Kidney (tissue), 13 donors: ENCODE measurements at regions not wholly inside any gene's neighbourhood (a gene's known extent, or its start where the extent isn't known, plus 50 kb on each side); places are given as distances from the start of the nearest gene placed in this dataset.

Experiments
- DNase-seq, 5 donors: peaks; one replicate each; pipeline ENCODE4 v3.0.0-alpha.2; 2013 to 2020
- FAIRE-seq: peaks from 2 replicates; lab custom pipeline; 2012; peaks lifted over from hg19 to GRCh38; lab: Jason Lieb, UNC
- H3K27ac ChIP-seq, 2 donors: one replicate each; pipeline ENCODE4 v1.7.0; 2013; ENCODE audit warnings: low read depth in 2 of 2, low read length in 2 of 2, inconsistent platforms in 1 of 2
- H3K27me3 ChIP-seq: one replicate; pipeline ENCODE4 v1.7.1; 2013; ENCODE audit warnings: low read length, inconsistent platforms; ENCODE audit not compliant: control insufficient read depth, insufficient read depth
- H3K36me3 ChIP-seq, 3 donors: one replicate each; pipeline versions ENCODE4 v1.7.0 to v1.7.1; 2013; ENCODE audit warnings: low read length in 3 of 3, control low read depth in 1 of 3, inconsistent platforms in 1 of 3; ENCODE audit not compliant: insufficient read depth in 3 of 3, control insufficient read depth in 2 of 3
- H3K4me1 ChIP-seq, 3 donors: one replicate each; pipeline versions ENCODE4 v1.7.0 to v1.7.1; 2013; ENCODE audit warnings: low read length in 3 of 3, inconsistent platforms in 1 of 3, low read depth in 1 of 3; ENCODE audit not compliant: control insufficient read depth in 2 of 3, insufficient read depth in 2 of 3
- H3K4me3 ChIP-seq, 3 donors: one replicate each; pipeline versions ENCODE4 v1.7.0 to v1.8.1; 2013; ENCODE audit warnings: low read length in 3 of 3, control low read depth in 1 of 3, inconsistent platforms in 1 of 3
- H3K9ac ChIP-seq, 3 donors: one replicate each; pipeline versions ENCODE4 v1.7.0 to v1.7.1; 2013; ENCODE audit warnings: low read length in 3 of 3, control low read depth in 1 of 3, inconsistent platforms in 1 of 3
- H3K9me3 ChIP-seq, 3 donors: one replicate each; pipeline versions ENCODE4 v1.7.0 to v1.7.1; 2013; ENCODE audit warnings: low read length in 3 of 3, control low read depth in 1 of 3, inconsistent platforms in 1 of 3; ENCODE audit not compliant: control insufficient read depth in 2 of 3, insufficient read depth in 1 of 3
- intact Hi-C: fragments of 100-400 bp; cut with DNase I; formaldehyde crosslinking; loops from one replicate; pipeline ENCODE4 v1.11.1; 2022
- TF ChIP-seq, protein P1 (sequence below): IDR thresholded peaks from 3 replicates; pipeline ENCODE4 v1.5.1; 2012; ENCODE audit warnings: mild to moderate bottlenecking, moderate library complexity, borderline replicate concordance; ENCODE audit not compliant: insufficient read depth; ENCODE audit errors: extremely low read depth
- donor health status: control.
- donor health status: control.
- donor health status: control.
- donor health status: control.
- donor health status: control.
- donor health status: DM: yes; HTN: yes; CAD: no.
- donor health status: Normal renal cell carcinoma (clear cell type).

DNA sequence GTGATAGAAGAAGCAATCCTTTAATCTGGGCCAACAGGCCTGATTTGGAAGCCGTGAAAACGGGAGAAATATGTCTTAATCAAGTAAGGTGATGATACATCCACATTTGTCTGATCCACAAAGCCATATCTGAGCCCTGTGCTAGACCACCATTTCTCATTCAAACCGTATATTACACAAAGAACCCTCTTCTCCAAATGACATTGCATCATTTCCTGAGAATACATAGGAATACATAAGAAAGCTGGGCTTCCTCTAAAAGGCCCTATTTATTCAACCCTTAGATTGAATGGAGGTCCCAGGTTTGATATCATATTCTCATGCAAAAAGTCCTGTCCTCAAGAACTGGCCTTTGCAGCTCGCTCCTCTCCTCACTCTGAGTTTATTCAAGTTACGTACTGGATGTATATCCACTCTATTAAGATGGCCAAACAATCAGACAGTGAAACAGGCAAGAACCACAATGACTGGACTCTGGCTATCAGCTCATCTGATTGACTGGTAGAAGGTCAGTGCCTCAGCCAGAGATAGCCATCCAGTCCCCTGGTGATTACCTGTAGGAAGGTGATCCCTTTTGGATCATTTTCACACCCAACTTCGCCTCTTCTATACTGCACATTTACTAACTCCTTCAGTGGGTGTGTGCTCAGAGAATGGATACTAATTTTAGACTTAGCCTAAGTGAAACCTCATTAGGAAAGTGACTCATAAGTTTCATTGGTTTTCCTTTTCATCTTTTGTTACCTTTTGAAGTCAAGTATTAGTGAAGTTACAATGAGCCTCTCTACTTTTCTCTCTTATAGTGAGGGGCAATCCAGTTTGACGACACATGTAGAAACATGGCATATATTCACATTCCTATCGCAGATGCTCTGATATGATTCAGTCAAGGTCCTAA is 167.6 kb upstream of the WWC1 start:
- FAIRE-seq (no peak), DNase-seq (no peak)
- no peaks in the 10 kb centered on the region for H3K9me3 ChIP-seq
- H3K27me3 ChIP-seq: no peaks in the 10 kb centered on the region
- TF ChIP-seq, protein P1, sequence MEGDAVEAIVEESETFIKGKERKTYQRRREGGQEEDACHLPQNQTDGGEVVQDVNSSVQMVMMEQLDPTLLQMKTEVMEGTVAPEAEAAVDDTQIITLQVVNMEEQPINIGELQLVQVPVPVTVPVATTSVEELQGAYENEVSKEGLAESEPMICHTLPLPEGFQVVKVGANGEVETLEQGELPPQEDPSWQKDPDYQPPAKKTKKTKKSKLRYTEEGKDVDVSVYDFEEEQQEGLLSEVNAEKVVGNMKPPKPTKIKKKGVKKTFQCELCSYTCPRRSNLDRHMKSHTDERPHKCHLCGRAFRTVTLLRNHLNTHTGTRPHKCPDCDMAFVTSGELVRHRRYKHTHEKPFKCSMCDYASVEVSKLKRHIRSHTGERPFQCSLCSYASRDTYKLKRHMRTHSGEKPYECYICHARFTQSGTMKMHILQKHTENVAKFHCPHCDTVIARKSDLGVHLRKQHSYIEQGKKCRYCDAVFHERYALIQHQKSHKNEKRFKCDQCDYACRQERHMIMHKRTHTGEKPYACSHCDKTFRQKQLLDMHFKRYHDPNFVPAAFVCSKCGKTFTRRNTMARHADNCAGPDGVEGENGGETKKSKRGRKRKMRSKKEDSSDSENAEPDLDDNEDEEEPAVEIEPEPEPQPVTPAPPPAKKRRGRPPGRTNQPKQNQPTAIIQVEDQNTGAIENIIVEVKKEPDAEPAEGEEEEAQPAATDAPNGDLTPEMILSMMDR: no peak
- no peak overlapping the region for H3K4me3 ChIP-seq
- no peak overlapping the region for H3K9ac ChIP-seq
- no peaks in the 10 kb centered on the region for H3K4me1 ChIP-seq
- H3K27ac ChIP-seq: no peak overlapping the region
- intact Hi-C loops: no loop called here
- no peaks in the 10 kb centered on the region for H3K36me3 ChIP-seq

DNA sequence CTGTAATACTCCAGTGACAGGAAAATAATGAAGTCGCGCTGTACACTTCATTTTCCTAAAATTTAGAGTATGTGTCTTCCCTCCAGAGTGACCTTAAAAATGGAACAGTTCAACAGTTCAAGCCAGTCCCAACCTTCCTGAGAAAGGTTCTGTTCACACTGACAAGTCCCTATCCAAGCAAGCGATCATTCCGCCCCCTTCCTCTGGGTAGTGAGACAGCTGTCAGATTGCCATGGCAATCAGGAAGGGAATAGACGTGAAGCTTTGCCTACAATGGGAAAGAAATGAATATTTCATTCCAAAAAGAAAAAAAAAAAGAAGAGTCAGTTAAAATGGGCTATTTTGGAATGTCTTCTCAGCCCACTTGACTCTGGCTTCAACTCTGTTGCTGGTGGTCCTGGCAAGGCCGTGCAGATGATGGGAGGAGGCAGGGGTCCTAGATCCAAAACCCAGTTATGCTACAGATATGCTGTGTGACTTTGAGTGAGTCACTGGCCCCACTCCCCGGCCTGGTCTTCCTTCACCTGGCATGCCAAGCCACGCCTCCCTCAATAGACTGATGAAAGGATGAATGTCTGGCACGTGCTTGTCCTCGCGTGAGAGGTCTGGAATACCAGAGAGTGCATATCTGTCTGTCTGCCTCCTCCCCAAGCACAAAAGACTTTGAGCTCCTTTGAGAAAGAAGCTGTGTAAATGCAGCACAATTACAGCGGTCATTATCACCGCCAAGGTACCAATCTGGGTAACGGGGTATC is 165.8 kb upstream of the WWC1 start:
- FAIRE-seq: no peak
- H3K27ac ChIP-seq: no peak overlapping the region
- intact Hi-C loops: no loop called here
- TF ChIP-seq, protein P1: no peak
- no peaks in the 10 kb centered on the region for H3K4me1 ChIP-seq
- H3K4me3 ChIP-seq: no peak overlapping the region
- H3K27me3 ChIP-seq: no peaks in the 10 kb centered on the region
- no peak for DNase-seq
- H3K9ac ChIP-seq: no peak overlapping the region
- H3K36me3 ChIP-seq: no peaks in the 10 kb centered on the region
- H3K9me3 ChIP-seq: no peaks in the 10 kb centered on the region

DNA sequence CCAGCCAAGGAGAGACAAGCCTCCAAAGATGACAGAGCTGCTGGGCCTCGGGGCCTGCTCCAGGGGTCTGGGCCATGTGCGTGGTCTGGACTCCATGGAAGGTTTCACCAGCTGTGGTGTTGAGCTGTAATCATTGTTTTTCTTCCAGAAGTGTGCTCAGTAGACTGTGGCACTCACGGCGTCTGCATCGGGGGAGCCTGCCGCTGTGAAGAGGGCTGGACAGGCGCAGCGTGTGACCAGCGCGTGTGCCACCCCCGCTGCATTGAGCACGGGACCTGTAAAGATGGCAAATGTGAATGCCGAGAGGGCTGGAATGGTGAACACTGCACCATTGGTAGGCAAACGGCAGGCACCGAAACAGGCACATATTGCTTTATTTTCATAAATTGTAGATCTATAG is 164.8 kb upstream of the WWC1 start:
- TF ChIP-seq, protein P1: no peak
- H3K27ac ChIP-seq: no peak overlapping the region
- no peaks in the 10 kb centered on the region for H3K27me3 ChIP-seq
- no peaks in the 10 kb centered on the region for H3K9me3 ChIP-seq
- H3K36me3 ChIP-seq: no peaks in the 10 kb centered on the region
- FAIRE-seq (no peak), DNase-seq (no peak)
- no peak overlapping the region for H3K9ac ChIP-seq
- intact Hi-C loops: no loop called here
- no peak overlapping the region for H3K4me3 ChIP-seq
- no peaks in the 10 kb centered on the region for H3K4me1 ChIP-seq
